ENCODE measurements at regions not wholly inside any gene's neighbourhood (a gene's known extent, or its start where the extent isn't known, plus 50 kb on each side); places are given as distances from the start of the nearest gene placed in this dataset.
"Not testable (repeated sequence)": the region's sequence is repeated elsewhere in the genome, so short reads cannot be mapped to it uniquely, and the experiment has no call there.

GRCh38 chr1:57572016-57572415, 148.2 kb upstream of the DAB1 start:
- in situ Hi-C loops (cut with MboI) = no loop called here
- H3K36me3 ChIP-seq (ENCODE audit: control insufficient read depth, insufficient read depth, low read length) = no peaks in the 10 kb centered on the region
- H2AFZ ChIP-seq (ENCODE audit: low read depth, low read length) = no peak overlapping the region
- ChIA-PET POLR2A (interaction anchor here (0.5 kb wide), 1 partner anchor 176 kb away, joined by 3 read pairs; no protein-coding TSS in a partner anchor), CTCF (ENCODE audit: low intra/inter-chr PET ratio) (interaction anchor here (0.7 kb wide), 1 partner anchor 1365 kb away, joined by 4 read pairs; no protein-coding TSS in a partner anchor)
- no peaks in the 10 kb centered on the region for H3K79me2 ChIP-seq (ENCODE audit: control insufficient read depth, insufficient read depth, low read length)
- ATAC-seq = no peak
- H3K4me2 ChIP-seq (ENCODE audit: insufficient read depth, low read length) = no peak overlapping the region
- no peak overlapping the region for H3K27ac ChIP-seq (ENCODE audit: extremely low read depth, low read depth, low read length)
- no TSS peak for BruUV-seq (replicated peaks)
- TF ChIP-seq SAFB2 (IDR thresholded peaks at IDR 0.05; ENCODE audit: borderline replicate concordance, low read depth, low read length, severe bottlenecking) = no peak
- no peak for TF ChIP-seq ZNF551 (CRISPR knock-in tag; IDR thresholded peaks at IDR 0.05)
- no peak for TF ChIP-seq ZNF146 (CRISPR knock-in tag; IDR thresholded peaks at IDR 0.05; ENCODE audit: unreplicated experiment)
- no peak for TF ChIP-seq ZNF445 (CRISPR knock-in tag; IDR thresholded peaks at IDR 0.05; ENCODE audit: low read depth)
- no peak for TF ChIP-seq GTF3C2 (IDR thresholded peaks at IDR 0.05; ENCODE audit: borderline replicate concordance, extremely low read depth, insufficient read length)
- no peak for TF ChIP-seq NCOA6 (IDR thresholded peaks at IDR 0.05)
- TF ChIP-seq MLX (CRISPR knock-in tag; conservative IDR thresholded peaks at IDR 0.05) = no peak
- no peak for TF ChIP-seq THRA (IDR thresholded peaks at IDR 0.05)
- H3K9me1 ChIP-seq (ENCODE audit: control insufficient read depth, insufficient read depth, low read length) = no peaks in the 10 kb centered on the region
- FAIRE-seq = no peak
- H3K4me1 ChIP-seq (replicated peaks in 1 of 2; ENCODE audit: control insufficient read depth in 2 of 2, insufficient read depth in 2 of 2, low read length in 2 of 2) = no peaks in the 10 kb centered on the region
- intact Hi-C loops (cut with micrococcal nuclease) = no loop called here
- no peak for DNase-seq (ENCODE audit: extremely low read depth in 1 of 4, low spot score in 3 of 4)
- 0% methylated on average over 4 of the region's 4 CpGs for WGBS (ENCODE audit: insufficient coverage, low coverage, missing lambda C conversion rate)
- H3K27me3 ChIP-seq (ENCODE audit: control insufficient read depth in 2 of 2, insufficient read depth in 2 of 2, low read length in 2 of 2) = no peaks in the 10 kb centered on the region
- H3K4me3 ChIP-seq = no peak overlapping the region
- no peaks in the 10 kb centered on the region for H4K20me1 ChIP-seq (replicated peaks; ENCODE audit: control insufficient read depth, insufficient read depth, low read length)
- H3K9me3 ChIP-seq (replicated peaks; ENCODE audit: control insufficient read depth, insufficient read depth, low read depth, low read length) = no peaks in the 10 kb centered on the region
- no peak overlapping the region for H3K9ac ChIP-seq (ENCODE audit: insufficient read depth in 1 of 2, low read depth in 2 of 2, low read length in 2 of 2)

- H4K20me1 ChIP-seq (replicated peaks; ENCODE audit: control insufficient read depth, insufficient read depth, low read length); H3K4me3 ChIP-seq; CTCF ChIA-PET (ENCODE audit: low intra/inter-chr PET ratio); H3K27ac ChIP-seq (ENCODE audit: extremely low read depth, low read depth, low read length); H2AFZ ChIP-seq (ENCODE audit: low read depth, low read length); H3K9me3 ChIP-seq (replicated peaks; ENCODE audit: control insufficient read depth, insufficient read depth, low read depth, low read length); H3K9ac ChIP-seq (ENCODE audit: insufficient read depth in 1 of 2, low read depth in 2 of 2, low read length in 2 of 2); H3K27me3 ChIP-seq (ENCODE audit: control insufficient read depth in 2 of 2, insufficient read depth in 2 of 2, low read length in 2 of 2); H3K9me1 ChIP-seq (ENCODE audit: control insufficient read depth, insufficient read depth, low read length); DNase-seq (ENCODE audit: extremely low read depth in 1 of 4, low spot score in 3 of 4); H3K4me1 ChIP-seq (replicated peaks in 1 of 2; ENCODE audit: control insufficient read depth in 2 of 2, insufficient read depth in 2 of 2, low read length in 2 of 2); H3K36me3 ChIP-seq (ENCODE audit: control insufficient read depth, insufficient read depth, low read length); in situ Hi-C loops (cut with MboI); BruUV-seq (replicated peaks); POLR2A ChIA-PET; H3K4me2 ChIP-seq (ENCODE audit: insufficient read depth, low read length); ATAC-seq; intact Hi-C loops (cut with micrococcal nuclease); H3K79me2 ChIP-seq (ENCODE audit: control insufficient read depth, insufficient read depth, low read length); FAIRE-seq: not testable (repeated sequence)
- 0% methylated on average over 3 of the region's 3 CpGs for WGBS (ENCODE audit: insufficient coverage, low coverage, missing lambda C conversion rate)
Measured at GRCh38 chr1:57558066-57558465, 134.2 kb upstream of the DAB1 start.

Measured in K562 (cell line).